Body of pancreas (tissue), 4 donors: ENCODE measurements at regions not wholly inside any gene's neighbourhood (a gene's known extent, or its start where the extent isn't known, plus 50 kb on each side); places are given as distances from the start of the nearest gene placed in this dataset.

Experiments used
- POLR2A ChIP-seq, 3 donors: fragments of 450-650 bp; IDR thresholded peaks; one replicate each; pipeline ENCODE4 v1.6.1; 2016; ENCODE audit warnings: antibody characterized with exemption in 3 of 3, mild to moderate bottlenecking in 2 of 3
- TF ChIP-seq, protein P1 (sequence below), 7 experiments: fragments of 450-650 bp in 4 of 7; fragments of 200-600 bp in 3 of 7; sonication (generic) in 3 of 7; IDR thresholded peaks; one replicate each; pipeline ENCODE4 v1.5.1; 2016 to 2019; ENCODE audit warnings: antibody characterized with exemption in 7 of 7

DNA sequence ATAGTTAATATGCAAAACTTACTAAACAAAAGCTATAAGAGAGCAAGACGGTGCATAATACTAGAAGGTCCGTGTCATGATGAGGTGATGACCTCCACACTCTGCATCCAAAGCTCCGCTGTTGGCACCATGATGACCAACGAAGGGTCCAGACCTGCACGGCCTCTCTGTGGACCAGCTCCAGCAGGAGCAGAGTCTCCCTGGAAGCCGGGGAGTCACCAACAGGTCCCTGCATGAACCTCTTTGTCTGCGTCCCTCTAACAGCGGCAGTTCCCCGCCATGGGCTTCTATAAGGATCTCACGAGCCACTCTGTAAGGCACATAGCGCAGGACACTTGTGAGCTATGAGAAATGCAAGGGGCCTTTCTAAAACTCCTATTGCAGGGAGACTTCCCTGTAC, 517.3 kb downstream of the BRD1 start:
- TF ChIP-seq, protein P1, sequence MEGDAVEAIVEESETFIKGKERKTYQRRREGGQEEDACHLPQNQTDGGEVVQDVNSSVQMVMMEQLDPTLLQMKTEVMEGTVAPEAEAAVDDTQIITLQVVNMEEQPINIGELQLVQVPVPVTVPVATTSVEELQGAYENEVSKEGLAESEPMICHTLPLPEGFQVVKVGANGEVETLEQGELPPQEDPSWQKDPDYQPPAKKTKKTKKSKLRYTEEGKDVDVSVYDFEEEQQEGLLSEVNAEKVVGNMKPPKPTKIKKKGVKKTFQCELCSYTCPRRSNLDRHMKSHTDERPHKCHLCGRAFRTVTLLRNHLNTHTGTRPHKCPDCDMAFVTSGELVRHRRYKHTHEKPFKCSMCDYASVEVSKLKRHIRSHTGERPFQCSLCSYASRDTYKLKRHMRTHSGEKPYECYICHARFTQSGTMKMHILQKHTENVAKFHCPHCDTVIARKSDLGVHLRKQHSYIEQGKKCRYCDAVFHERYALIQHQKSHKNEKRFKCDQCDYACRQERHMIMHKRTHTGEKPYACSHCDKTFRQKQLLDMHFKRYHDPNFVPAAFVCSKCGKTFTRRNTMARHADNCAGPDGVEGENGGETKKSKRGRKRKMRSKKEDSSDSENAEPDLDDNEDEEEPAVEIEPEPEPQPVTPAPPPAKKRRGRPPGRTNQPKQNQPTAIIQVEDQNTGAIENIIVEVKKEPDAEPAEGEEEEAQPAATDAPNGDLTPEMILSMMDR (IDR thresholded peaks at IDR 0.05) = no peak
- no peak for TF ChIP-seq POLR2A (IDR thresholded peaks at IDR 0.05)
